ENCODE measurements at regions not wholly inside any gene's neighbourhood (a gene's known extent, or its start where the extent isn't known, plus 50 kb on each side); places are given as distances from the start of the nearest gene placed in this dataset.
"Not testable (repeated sequence)": the region's sequence is repeated elsewhere in the genome, so short reads cannot be mapped to it uniquely, and the experiment has no call there.

GRCh38 chr5:124502551-124502950 lies 243.9 kb downstream of the ZNF608 start:
- no peak for DNase-seq

GRCh38 chr5:124499818-124500217 lies 246.6 kb downstream of the ZNF608 start:
- not testable (repeated sequence) for DNase-seq

- not testable (repeated sequence) for DNase-seq
Measured at GRCh38 chr5:124496968-124497367, 249.5 kb downstream of the ZNF608 start.

- DNase-seq, result peak; percentile 23
Measured at GRCh38 chr5:124494540-124495116, 251.8 kb downstream of the ZNF608 start.

GRCh38 chr5:124492444-124493224 lies 253.8 kb downstream of the ZNF608 start:
- no peak for DNase-seq

- not testable (repeated sequence) for DNase-seq
Measured at GRCh38 chr5:124490315-124490714, 256.1 kb downstream of the ZNF608 start.

GRCh38 chr5:124481419-124481818 lies 265.0 kb downstream of the ZNF608 start:
- DNase-seq, result no peak

- no peak for DNase-seq
Measured at GRCh38 chr5:124480964-124481363, 265.5 kb downstream of the ZNF608 start.

- DNase-seq, result no peak
Measured at GRCh38 chr5:124480022-124480421, 266.4 kb downstream of the ZNF608 start.

- DNase-seq, result no peak
Measured at GRCh38 chr5:124478264-124478663, 268.2 kb downstream of the ZNF608 start.

- DNase-seq, result no peak
Measured at GRCh38 chr5:124477577-124477976, 268.9 kb downstream of the ZNF608 start.

- DNase-seq, result no peak
Measured at GRCh38 chr5:124477062-124477461, 269.4 kb downstream of the ZNF608 start.

- peak; percentile 38 for DNase-seq
Measured at GRCh38 chr5:124474528-124475215, 271.8 kb downstream of the ZNF608 start.

GRCh38 chr5:124468671-124469411 lies 277.6 kb downstream of the ZNF608 start:
- DNase-seq, result no peak

- DNase-seq, result no peak
Measured at GRCh38 chr5:124467745-124468144, 278.7 kb downstream of the ZNF608 start.

- DNase-seq, result no peak
Measured at GRCh38 chr5:124466011-124466410, 280.4 kb downstream of the ZNF608 start.

GRCh38 chr5:124463851-124464250 lies 282.6 kb downstream of the ZNF608 start:
- DNase-seq, result no peak

GRCh38 chr5:124462751-124463150 lies 283.7 kb downstream of the ZNF608 start:
- no peak for DNase-seq

GRCh38 chr5:124461941-124462340 lies 284.5 kb downstream of the ZNF608 start:
- DNase-seq, result peak; percentile 19

- DNase-seq, result no peak
Measured at GRCh38 chr5:124461157-124461556, 285.3 kb downstream of the ZNF608 start.

- no peak for DNase-seq
Measured at GRCh38 chr5:124460642-124461041, 285.8 kb downstream of the ZNF608 start.

GRCh38 chr5:124459984-124460383 lies 286.5 kb downstream of the ZNF608 start:
- no peak for DNase-seq

GRCh38 chr5:124457901-124458300 lies 288.5 kb downstream of the ZNF608 start:
- no peak for DNase-seq
